Iris pigment epithelial cell (primary cell): ENCODE measurements at regions not wholly inside any gene's neighbourhood (a gene's known extent, or its start where the extent isn't known, plus 50 kb on each side); places are given as distances from the start of the nearest gene placed in this dataset.
A peak's percentile ranks its signal among the peaks of the same experiment; 100 is the strongest.
"Not testable (repeated sequence)": the region's sequence is repeated elsewhere in the genome, so short reads cannot be mapped to it uniquely, and the experiment has no call there.

Experiments
- DNase-seq: peaks from one replicate; pipeline ENCODE4 v3.0.0-alpha.2; 2011; ENCODE audit warnings: low read depth

DNA sequence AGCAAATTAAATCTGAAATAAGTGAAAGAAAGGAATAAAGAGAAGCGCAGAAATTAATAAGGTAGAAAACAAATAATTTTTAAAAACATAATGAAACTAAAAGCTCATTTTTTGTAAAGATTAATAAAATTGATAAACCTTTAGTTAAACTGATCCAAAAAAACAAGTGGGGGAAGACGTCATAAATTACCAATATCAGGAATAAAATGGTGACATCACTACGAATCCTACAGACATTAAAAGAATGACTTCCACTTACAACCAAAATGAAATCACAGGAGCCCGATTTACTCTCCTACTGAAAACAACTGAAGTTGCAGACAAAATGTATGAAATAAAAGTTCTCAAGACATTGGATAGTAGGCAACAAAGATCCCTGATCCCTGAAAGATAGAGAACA, 68.1 kb upstream of the IFFO2 start:
- DNase-seq: no peak

DNA sequence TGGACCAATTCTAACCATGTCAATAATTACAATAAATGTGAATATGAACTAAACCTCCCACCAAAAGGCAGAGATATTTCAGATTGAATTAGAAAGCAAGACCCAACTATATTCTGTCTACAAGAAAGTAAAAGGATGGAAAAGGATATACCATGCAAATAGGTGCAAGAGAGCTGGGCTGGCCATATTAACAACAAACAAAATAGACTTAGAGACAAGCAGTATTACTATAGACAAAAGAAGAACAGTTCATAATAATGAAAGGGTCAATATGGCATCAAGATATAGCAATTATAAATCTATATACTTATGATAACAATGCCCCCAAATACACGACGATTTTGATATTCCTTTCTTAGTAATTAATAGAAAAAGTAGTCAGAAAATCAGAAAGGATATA, 67.3 kb upstream of the IFFO2 start:
- DNase-seq: no peak

DNA sequence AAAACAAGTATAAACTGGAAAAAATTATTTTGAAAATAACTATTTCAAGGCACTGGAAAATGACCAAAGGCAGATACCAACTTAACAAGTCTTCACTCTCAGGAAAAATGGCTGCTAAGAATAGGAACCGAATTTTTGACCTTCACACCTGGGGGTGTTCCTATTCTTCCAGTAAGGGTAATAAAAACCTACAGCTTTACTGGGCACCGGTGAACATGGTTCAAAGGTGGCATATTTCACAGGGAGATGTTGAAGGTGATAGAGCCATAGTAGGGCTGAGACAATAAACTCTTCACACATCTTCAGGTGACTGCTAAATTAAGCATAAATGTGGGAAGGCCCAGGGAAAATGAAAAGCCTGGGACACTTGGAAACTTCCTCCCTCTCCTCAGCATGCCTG, 65.4 kb upstream of the IFFO2 start:
- no peak for DNase-seq

DNA sequence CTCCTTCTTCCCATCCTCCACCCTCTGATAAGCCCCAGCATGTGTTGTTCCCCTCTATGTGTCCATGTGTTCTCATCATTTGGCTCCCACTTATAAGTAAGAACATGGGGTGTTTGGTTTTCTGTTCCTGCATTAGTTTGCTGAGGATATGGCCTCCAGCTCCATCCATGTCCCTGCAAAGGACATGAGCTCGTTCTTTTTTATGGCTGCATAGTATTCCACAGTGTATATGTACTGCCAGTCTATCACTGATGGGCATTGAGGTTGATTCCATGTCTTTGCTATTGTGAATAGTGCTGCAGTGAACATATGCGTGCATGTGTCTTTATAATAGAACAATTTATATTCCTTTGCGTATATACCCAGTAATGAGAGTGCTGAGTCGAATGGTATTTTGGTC, 62.8 kb upstream of the IFFO2 start:
- DNase-seq: not testable (repeated sequence)

DNA sequence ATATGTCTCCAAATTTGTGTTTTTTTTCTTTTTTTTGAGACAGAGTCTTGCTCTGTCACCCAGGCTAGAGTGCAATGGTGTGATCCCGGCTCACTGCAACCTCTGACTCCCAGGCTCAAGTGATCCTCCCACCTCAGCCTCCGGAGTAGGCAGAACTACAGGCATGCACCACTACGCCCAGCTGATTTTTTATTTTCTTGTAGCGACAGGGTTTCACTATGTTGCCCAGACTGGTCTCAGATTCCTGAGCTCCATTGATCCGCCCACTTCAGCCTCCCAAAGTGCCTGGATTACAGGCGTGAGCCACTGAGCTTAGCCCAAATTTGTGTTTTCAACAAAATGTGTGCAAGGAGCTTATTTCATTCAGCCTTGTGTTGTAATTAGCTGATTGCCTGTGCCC, 59.0 kb upstream of the IFFO2 start:
- no peak for DNase-seq

DNA sequence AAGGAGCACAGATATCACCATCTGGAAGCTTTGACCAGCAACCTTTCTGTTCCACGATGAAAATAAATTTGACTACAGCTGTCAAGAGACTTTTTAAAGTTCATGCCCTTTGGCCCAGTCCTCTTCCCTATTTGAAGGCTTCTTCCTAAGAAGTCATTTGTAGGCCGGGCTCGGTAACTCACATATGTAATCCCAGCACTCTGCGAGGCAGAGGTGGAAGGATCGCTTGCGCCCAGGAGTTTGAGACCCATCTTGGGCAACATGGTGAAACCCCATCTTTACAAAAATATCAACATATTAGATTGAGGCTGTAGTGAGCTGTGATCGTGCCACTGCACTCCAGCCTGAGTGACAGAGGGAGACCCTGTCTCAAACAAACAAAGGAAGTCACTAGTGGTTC, 58.3 kb upstream of the IFFO2 start:
- no peak for DNase-seq

DNA sequence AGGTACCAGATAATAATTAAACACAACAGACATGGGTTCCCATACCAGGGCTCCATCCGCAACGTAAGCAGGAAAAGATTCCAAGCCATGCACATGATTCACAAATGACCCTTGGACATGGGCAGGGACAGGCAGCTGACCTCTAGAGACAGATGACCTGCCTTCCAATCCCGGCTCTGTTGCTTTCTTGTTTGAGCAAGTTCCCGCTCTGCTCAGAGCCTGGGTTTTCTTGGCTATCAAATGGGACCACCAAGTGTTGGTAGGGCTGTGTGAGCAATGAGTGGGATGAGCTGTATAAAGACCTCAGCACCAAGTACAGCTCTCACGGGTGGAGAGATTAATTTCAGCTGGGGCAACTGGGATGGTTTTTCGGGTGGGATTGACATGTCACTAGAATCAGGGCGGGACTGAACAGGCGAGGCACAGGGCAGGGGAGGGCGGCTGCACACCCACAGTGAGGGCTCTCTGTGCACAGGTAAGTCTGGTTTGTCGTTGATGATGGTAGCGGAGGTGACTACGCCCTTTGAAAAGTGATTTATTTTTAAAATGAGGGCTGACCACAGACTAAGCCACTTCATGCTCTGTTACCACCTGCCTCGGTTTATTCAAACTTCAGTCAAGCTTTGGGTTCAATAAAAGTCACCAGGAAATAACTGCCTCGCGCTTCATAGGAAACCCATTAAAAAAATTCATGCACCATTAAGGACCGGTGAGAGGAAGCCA, 57.5 kb upstream of the IFFO2 start:
- no peak for DNase-seq

DNA sequence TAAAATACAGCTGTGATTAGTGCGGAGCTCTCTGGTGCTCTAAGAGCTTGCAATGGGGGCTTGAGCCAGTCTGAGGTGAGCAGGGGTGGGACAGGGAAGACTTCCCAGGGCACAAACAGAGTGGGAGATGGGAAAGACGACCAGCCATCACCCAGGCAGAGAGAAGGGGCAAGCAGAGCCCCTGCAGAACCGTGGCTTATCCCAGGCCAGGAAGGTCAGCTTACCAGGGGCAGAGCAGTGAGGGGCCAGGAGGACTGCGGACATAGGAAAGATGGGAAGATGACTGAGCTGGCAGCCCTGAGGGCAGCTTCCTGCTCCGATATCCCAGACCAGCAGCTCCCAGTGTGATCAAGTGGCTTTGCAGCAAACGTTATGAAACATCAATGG, 55.4 kb upstream of the IFFO2 start:
- DNase-seq: peak; percentile 20

DNA sequence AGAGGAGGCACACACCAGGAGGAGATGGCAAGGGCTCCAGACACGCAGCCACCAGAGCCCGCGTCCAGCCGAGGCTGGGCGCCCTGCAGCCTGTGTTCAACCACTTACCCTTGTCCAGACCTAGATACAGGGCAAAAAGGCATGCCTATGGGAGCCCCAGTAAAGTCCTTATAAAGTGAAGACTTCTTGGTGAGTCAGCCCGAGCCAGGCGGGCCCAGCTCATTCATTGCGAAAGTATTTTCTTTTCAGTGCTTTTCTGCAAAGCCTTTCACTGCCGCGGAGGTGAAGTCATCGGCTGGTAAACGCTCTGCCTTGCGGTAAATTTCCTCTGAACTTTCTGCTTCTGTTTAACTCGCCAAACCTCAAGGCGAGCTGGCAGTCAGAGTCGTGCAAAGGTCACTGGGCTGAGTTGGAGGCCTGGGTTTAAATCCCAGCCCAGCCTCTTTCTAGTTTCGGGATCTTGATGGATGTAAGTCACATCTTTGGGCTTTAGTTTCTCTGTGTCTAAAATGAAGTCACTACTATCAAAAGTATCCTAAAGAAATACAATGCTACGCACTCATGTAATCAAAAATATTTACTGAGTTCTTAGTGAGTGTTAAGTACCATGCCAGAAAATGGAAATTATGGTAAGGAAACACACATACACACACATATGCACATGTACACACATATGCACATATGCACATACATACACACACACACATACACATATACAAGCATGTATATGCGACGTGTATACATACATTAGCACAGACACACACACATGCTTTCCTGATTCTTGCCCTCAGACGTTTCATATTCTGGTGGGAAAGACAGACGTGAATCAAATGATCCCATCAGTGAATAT, 54.7 kb upstream of the IFFO2 start:
- peak; percentile 99 for DNase-seq

DNA sequence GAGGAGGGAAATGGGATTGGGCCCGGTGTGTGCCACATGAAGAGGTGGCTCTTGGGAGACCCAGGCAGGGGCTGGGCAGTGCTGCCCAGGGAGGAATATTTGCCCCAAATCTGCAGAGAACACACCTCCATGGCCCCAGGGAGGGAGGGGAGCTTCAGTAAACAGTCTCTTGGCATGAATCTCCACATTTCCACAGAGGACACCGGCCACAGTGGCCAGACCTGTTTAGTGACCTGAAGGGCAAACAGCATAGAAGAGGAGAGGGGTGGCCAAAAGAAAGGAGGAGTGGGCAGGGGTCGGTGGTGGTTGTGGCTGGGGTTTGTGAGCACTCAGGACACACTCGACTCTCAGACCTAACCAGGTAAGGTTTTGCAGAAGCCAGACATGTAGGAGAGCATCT, 54.0 kb upstream of the IFFO2 start:
- no peak for DNase-seq

DNA sequence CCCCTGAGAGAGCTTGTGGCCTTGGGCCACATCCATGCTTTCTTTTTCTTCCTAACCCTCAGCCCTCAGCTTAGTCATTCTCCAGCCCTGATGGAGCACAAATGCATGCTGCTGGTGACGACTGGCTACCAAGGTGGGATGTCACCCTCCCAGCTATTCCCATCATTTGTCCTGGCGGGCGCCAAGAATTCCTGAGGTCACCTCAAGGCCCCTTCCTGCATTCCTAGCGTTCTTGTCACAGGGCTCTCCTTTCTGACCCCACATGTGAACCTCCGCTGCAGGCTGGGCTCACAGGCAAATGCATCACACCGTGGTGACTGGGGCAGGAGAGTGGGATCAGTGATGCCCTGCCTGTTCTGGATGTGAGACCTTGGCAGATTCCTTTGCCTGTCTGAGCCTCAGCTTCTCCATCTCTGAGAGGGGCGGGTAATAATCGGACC, 53.4 kb upstream of the IFFO2 start:
- DNase-seq: peak; percentile 78

DNA sequence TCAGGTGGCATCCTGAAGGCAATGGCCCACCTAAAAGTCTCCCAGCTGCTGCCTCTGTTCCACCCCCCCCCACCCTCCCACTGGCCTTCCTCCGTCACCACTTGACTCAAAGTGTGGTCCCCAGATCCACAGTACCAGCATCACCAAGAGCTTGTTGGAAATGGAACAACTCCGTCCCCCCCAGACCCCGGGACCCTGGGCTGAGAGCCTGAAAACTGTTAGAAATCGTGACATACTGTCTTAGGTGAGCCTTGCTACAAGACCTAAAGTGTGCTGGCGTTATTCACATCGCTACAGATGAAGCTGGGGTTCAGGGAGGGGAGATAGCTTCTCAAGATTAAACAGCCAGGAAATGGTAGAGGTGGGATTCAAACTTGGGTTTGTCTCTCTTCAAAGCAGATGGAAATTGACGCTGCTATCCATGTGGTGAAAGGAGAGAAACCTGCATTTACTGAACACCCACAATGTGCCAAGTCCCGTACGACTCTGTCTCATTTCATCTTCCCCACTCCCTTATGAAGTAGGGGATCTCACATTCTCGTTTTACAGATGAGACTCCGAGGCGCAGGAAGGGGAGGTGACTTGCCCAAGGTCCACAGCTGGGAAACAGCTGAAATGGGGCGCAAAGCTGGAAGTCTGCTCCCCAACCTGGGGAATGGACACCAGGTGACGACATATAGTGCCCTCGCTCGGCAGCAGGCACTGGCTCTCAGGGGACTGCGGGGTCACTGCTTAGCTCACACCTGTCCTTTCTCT, 52.8 kb upstream of the IFFO2 start:
- DNase-seq: no peak

DNA sequence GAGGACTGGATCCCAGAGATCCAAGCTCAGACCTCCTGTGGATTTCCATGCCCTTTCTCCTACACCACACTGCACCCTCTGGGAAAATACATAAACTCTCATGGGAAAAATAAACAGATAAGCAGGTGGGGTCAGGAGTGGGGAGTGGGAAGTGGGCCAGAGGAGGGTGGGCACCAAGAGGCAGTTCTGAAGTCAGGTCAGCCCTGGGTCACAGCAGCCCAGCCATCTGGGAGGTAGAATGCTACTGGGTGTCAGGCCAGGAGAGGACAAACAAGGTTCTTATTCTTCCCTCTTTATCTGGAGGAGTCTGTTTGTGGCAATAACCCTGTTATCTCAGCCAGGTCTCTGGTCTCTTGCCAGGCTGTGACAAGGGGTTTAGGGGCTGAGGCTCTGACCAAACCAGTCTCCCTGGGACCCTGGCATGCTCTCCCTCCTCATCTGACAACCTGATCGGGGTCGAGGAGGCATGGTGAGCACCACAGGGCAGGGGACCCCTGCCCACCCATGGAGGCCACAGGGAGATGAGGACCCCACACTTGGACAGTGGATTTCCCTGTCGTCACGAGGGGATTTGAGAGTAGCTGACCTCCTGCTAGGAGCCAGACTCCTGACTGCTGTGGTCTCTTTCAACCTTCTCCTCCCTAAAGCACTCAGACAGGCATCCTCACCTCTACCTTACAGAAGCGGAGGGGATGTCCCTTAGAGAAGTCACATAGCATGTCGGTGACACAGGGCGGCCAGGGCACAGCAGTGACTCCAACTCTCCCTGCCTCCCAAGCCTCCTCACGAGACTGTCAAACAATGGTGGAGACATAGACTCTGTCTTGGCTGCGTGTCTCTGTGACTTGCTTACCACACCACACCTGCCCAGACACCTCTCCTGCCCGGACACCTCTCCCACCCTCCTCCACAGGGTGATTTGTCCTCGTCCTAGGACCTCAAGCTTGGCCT, 51.3 kb upstream of the IFFO2 start:
- DNase-seq: no peak

DNA sequence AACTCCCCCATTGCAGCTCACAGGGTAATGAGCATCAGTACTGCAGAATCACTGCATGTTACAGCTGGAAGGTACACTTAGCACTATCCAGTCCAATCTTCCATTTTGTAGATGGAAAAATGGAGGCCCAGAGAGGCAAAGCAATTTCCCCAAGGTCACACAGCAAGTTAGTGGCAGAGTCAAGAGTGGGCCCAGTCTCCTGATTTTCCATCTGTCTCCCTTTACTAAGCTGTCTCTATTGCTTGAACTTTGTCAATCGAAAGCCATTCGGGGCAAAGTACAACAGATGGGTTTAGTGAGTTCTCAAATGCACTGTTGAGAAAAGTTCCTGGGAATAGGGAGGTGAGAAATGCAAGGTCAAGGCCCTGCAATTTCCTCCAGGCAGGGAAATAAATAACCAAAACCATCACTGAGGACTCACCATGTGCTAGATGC, 50.4 kb upstream of the IFFO2 start:
- no peak for DNase-seq
